NT2/D1 (cell line): ENCODE measurements at regions not wholly inside any gene's neighbourhood (a gene's known extent, or its start where the extent isn't known, plus 50 kb on each side); places are given as distances from the start of the nearest gene placed in this dataset.

Source experiments
- SUZ12 ChIP-seq: IDR thresholded peaks from 2 replicates; pipeline ENCODE4 v1.6.1; 2011; ENCODE audit not compliant: insufficient read length, insufficient read depth; ENCODE audit errors: extremely low read depth
- ZNF274 ChIP-seq: IDR thresholded peaks from 2 replicates; pipeline ENCODE4 v1.6.1; 2011; ENCODE audit warnings: mild to moderate bottlenecking, low read depth, low read length

DNA sequence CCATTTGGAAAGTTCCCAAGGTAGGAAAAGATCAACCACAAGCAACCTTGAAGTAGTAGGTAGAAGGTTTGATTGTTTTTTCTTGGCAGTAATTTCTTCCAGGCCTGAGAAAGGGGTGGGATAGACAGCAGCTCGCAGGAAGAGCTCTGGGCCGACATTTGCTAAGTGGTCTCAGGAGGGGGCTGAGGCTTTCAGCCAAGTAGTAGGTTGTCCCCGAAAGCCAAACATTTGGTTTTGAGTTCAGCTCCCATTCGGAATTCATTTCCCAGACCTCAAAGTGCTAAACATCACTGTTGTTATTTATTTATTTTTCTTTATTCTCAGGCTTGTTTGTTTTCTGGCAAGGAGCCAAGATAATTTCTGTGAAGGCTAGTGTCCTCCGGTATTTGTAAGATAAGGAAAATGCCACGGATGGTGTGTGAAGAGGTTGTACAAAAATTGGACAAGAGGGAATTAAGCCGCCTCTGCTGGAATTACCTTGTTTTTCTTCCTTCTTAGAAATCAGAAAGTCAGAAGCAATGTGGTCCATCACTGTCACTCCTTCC, 112.1 kb downstream of the KIF4B start:
- TF ChIP-seq SUZ12 (no peak), ZNF274 (no peak)
